Upper lobe of right lung (tissue), 1 donor: ENCODE measurements at regions not wholly inside any gene's neighbourhood (a gene's known extent, or its start where the extent isn't known, plus 50 kb on each side); places are given as distances from the start of the nearest gene placed in this dataset.

Experiments used
- ATAC-seq: fragments of 200-7000 bp; cut with Tn5 transposase; one replicate; pipeline ENCODE4 v1.9.1; 2020; ENCODE audit warnings: mild to moderate bottlenecking, moderate library complexity
- DNase-seq: peaks from one replicate; pipeline ENCODE4 v3.0.0-alpha.2; 2020
- H3K27ac ChIP-seq: fragments of 200-600 bp; one replicate; pipeline ENCODE4 v1.8.0; 2022
- H3K27me3 ChIP-seq: fragments of 200-600 bp; one replicate; pipeline ENCODE4 v1.8.0; 2022; ENCODE audit warnings: mild to moderate bottlenecking
- H3K36me3 ChIP-seq: fragments of 200-600 bp; one replicate; pipeline ENCODE4 v1.8.0; 2022
- H3K4me1 ChIP-seq: fragments of 200-600 bp; one replicate; pipeline ENCODE4 v1.8.0; 2022
- H3K4me3 ChIP-seq: fragments of 200-600 bp; one replicate; pipeline ENCODE4 v1.8.0; 2022; ENCODE audit warnings: mild to moderate bottlenecking
- H3K9me3 ChIP-seq: fragments of 200-600 bp; one replicate; pipeline ENCODE4 v1.8.0; 2022
- intact Hi-C: fragments of 100-400 bp; cut with DNase I; formaldehyde crosslinking; loops from one replicate; pipeline ENCODE4 v1.11.0; 2022
- TF ChIP-seq, protein P1 (sequence below): fragments of 200-600 bp; IDR thresholded peaks from one replicate; pipeline ENCODE4 v1.8.0; 2022; ENCODE audit warnings: antibody characterized with exemption
- donor health status: DM: no; HTN: yes; CAD: no; lungs with severe emphysema.

DNA sequence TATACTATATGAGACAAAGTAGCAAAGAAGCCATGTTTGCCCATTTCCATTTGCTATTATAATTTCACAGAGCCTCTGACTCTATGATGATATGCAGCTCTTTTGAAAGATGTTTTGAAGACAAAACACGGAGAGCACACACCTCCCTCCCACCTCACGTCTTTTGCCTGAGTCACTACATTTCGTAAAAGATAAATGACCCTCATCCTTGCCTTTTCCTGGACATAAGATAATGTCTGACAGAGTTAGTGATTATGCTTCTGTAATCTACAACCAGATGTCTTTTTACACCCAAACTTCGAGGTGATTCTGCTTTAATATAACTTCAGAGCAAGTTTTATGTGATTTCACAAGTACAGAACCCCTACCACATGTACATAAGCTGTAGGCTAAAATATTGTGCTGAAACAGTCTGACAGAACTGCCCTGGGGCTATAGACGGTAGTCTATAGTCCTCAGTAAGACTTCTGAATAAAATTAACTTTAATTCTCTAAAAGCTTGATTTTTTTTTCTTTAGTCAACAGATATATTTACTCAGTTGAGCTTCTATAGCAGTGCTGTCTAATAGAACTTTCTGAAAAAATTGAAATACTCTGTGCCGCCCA lies 99.9 kb downstream of the CD200R1L start:
- Histone ChIP-seq H3K27me3 (no peaks in the 10 kb centered on the region), H3K36me3 (no peaks in the 10 kb centered on the region), H3K4me3 (no peak overlapping the region), H3K27ac (no peak overlapping the region), H3K9me3 (no peaks in the 10 kb centered on the region), H3K4me1 (no peaks in the 10 kb centered on the region)
- TF ChIP-seq, protein P1, sequence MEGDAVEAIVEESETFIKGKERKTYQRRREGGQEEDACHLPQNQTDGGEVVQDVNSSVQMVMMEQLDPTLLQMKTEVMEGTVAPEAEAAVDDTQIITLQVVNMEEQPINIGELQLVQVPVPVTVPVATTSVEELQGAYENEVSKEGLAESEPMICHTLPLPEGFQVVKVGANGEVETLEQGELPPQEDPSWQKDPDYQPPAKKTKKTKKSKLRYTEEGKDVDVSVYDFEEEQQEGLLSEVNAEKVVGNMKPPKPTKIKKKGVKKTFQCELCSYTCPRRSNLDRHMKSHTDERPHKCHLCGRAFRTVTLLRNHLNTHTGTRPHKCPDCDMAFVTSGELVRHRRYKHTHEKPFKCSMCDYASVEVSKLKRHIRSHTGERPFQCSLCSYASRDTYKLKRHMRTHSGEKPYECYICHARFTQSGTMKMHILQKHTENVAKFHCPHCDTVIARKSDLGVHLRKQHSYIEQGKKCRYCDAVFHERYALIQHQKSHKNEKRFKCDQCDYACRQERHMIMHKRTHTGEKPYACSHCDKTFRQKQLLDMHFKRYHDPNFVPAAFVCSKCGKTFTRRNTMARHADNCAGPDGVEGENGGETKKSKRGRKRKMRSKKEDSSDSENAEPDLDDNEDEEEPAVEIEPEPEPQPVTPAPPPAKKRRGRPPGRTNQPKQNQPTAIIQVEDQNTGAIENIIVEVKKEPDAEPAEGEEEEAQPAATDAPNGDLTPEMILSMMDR: no peak
- DNase-seq (no peak), ATAC-seq (no peak)
- intact Hi-C loops: no loop called here

DNA sequence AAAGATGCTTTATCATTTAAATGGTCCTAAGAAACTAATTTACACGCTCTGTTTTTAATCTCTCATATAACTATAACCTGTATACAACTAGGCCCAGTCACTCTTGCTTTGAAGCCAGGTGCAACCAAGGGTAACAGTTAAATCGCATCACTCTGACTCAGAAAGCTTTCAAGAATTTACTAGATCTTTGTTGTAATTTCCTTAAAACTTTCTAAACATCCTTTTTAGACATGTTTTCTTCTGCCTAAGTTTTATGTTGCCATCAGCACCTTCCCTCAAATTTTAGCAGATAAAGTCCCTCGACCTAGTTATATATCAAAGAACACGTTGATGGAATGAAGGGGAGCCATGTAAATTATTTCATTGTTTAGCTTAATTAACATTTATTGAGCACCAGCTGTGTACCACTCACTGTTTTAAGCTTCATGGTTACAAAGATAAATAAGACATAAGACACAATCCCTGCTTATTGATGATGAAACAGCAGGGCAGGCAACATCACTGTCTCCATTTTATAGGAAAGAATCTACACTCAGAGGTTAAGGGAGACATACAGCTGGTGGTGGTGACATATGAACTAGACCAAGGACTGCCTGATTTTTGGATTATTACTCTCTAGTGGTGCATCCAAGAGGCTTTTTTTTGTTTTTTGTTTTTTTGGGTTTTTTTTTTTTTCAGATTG lies 101.0 kb downstream of the CD200R1L start:
- Histone ChIP-seq H3K4me1 (no peaks in the 10 kb centered on the region), H3K27ac (no peak overlapping the region), H3K4me3 (no peak overlapping the region), H3K9me3 (no peaks in the 10 kb centered on the region), H3K27me3 (no peaks in the 10 kb centered on the region), H3K36me3 (no peaks in the 10 kb centered on the region)
- TF ChIP-seq, protein P1: no peak
- ATAC-seq (no peak), DNase-seq (no peak)
- intact Hi-C loops: no loop called here

- no peaks in the 10 kb centered on the region for H3K36me3 ChIP-seq
- H3K27me3 ChIP-seq: no peaks in the 10 kb centered on the region
- H3K4me1 ChIP-seq: no peaks in the 10 kb centered on the region
- H3K27ac ChIP-seq: no peak overlapping the region
- no peak for ATAC-seq
- TF ChIP-seq, protein P1: no peak
- H3K4me3 ChIP-seq: no peak overlapping the region
- H3K9me3 ChIP-seq: no peaks in the 10 kb centered on the region
- DNase-seq: no peak
- intact Hi-C loops: no loop called here
Measured at GRCh38 chr3:112744825-112745566, 101.7 kb downstream of the CD200R1L start.

- no peak for DNase-seq
- Histone ChIP-seq H3K4me1 (no peaks in the 10 kb centered on the region), H3K9me3 (no peaks in the 10 kb centered on the region), H3K4me3 (no peak overlapping the region), H3K27me3 (no peaks in the 10 kb centered on the region), H3K27ac (no peak overlapping the region), H3K36me3 (no peaks in the 10 kb centered on the region)
- no peak for ATAC-seq
- intact Hi-C loops: no loop called here
- TF ChIP-seq, protein P1: no peak
Measured at GRCh38 chr3:112744106-112744505, 102.6 kb downstream of the CD200R1L start.

GRCh38 chr3:112742934-112743333 lies 102.0 kb upstream of the CCDC80 start:
- TF ChIP-seq, protein P1: no peak
- H3K27me3 ChIP-seq: no peaks in the 10 kb centered on the region
- no peaks in the 10 kb centered on the region for H3K4me1 ChIP-seq
- no peaks in the 10 kb centered on the region for H3K9me3 ChIP-seq
- DNase-seq (no peak), ATAC-seq (no peak)
- no peaks in the 10 kb centered on the region for H3K36me3 ChIP-seq
- H3K4me3 ChIP-seq: no peak overlapping the region
- no peak overlapping the region for H3K27ac ChIP-seq
- intact Hi-C loops: no loop called here
